ENCODE measurements at regions not wholly inside any gene's neighbourhood (a gene's known extent, or its start where the extent isn't known, plus 50 kb on each side); places are given as distances from the start of the nearest gene placed in this dataset.

DNA sequence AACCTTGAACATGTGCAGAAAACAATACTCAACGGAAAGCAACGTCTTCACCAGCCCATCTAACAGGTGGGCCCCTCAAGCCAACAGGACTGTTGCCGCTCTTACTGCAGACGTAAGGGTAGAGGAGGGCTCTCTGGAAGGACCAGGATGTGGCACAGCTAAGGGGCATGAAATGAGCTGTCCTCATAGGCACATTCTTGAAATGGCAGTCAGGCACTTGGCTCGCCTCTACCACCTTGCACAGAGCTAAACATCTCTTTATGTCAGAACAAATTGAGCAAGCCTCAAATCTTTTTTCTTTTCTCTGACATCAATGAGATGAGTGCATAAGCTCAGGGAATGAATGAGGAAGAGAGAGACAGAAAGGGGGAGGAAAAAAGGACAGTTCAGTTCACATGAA lies 86.4 kb upstream of the ESRRG start:
- peaks cover 20% of the 10 kb centered on the region for H3K4me1 ChIP-seq (ENCODE audit: insufficient read depth, low read length)
- H3K9ac ChIP-seq (ENCODE audit: low read depth, low read length): no peak overlapping the region
- WGBS: 79% methylated on average over 5 of the region's 5 CpGs
- H3K27ac ChIP-seq (ENCODE audit: low read depth, low read length): no peak overlapping the region
- no peaks in the 10 kb centered on the region for H3K9me3 ChIP-seq (ENCODE audit: insufficient read depth, low read depth, low read length)
- H3K36me3 ChIP-seq (ENCODE audit: insufficient read depth, low read length): no peaks in the 10 kb centered on the region
- H3K27me3 ChIP-seq (ENCODE audit: insufficient read depth, low read length): no peaks in the 10 kb centered on the region
- H3K4me3 ChIP-seq (ENCODE audit: low read length): no peak overlapping the region

DNA sequence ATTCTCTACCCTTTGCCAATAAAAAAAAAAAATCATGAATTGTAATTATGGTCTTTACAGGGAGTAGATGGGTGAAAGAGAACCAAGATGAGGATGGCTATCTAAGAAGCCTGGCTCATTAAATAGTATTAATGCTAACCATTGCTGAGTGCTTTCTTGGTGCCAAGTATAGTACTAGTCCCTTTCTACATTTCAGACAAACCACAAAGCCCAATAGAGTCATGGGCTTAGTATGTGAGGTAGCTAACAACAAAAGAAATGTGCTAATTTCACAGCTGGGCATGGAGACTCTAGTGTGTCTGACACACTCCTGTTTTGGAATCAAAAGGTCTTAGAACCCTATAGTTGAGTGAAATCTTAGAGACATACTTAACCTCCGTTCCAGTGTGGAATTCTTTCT lies 84.5 kb upstream of the ESRRG start:
- no peaks in the 10 kb centered on the region for H3K27me3 ChIP-seq (ENCODE audit: insufficient read depth, low read length)
- H3K36me3 ChIP-seq (ENCODE audit: insufficient read depth, low read length): no peaks in the 10 kb centered on the region
- no peak overlapping the region for H3K4me3 ChIP-seq (ENCODE audit: low read length)
- H3K27ac ChIP-seq (ENCODE audit: low read depth, low read length): no peak overlapping the region
- peaks cover 29% of the 10 kb centered on the region for H3K4me1 ChIP-seq (ENCODE audit: insufficient read depth, low read length)
- H3K9me3 ChIP-seq (ENCODE audit: insufficient read depth, low read depth, low read length): no peaks in the 10 kb centered on the region
- 90% methylated on average over 1 of the region's 1 CpG for WGBS
- H3K9ac ChIP-seq (ENCODE audit: low read depth, low read length): no peak overlapping the region

DNA sequence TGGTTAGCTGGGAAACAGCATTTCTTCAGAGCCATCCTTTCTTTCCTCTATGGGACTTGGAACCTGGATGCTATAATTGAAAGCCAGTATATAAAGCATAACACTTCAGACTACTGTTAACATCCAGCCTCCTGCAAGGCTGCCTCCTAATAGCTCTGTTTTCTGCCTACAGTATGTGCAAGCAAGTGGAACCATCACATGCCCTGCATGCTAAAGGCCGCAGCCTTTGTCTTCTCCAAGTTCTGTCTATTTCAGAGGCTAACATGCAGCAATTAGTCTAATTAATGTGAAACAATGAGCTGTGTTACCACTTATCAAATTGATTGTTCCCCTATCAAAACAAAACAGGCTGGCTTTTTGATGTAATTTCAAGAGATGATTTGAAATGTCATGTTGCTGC lies 82.7 kb upstream of the ESRRG start:
- WGBS: 94% methylated on average over 1 of the region's 1 CpG
- no peaks in the 10 kb centered on the region for H3K27me3 ChIP-seq (ENCODE audit: insufficient read depth, low read length)
- no peaks in the 10 kb centered on the region for H3K36me3 ChIP-seq (ENCODE audit: insufficient read depth, low read length)
- no peak overlapping the region for H3K9ac ChIP-seq (ENCODE audit: low read depth, low read length)
- H3K4me3 ChIP-seq (ENCODE audit: low read length): no peak overlapping the region
- no peak overlapping the region for H3K27ac ChIP-seq (ENCODE audit: low read depth, low read length)
- H3K4me1 ChIP-seq (ENCODE audit: insufficient read depth, low read length): peaks cover 29% of the 10 kb centered on the region
- H3K9me3 ChIP-seq (ENCODE audit: insufficient read depth, low read depth, low read length): no peaks in the 10 kb centered on the region

DNA sequence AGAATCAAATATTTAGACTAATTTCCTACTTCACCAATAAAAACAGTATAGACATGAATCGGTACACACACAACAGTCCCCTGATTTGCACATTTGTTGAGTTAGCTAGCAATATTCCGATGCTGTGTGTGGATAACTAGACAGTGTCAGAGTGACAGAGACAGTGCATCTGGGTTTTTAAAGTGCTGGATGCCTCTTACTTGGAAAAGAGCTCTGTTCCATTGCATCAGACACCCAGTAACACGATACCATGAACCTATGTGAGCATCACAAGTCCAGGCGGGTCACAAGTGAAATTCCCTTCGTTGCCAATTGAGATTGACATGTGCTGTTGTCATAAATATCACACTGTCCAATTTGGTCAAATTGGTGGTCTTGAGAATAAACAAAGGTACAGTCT lies 82.0 kb upstream of the ESRRG start:
- no peak overlapping the region for H3K4me3 ChIP-seq (ENCODE audit: low read length)
- no peaks in the 10 kb centered on the region for H3K27me3 ChIP-seq (ENCODE audit: insufficient read depth, low read length)
- no peaks in the 10 kb centered on the region for H3K36me3 ChIP-seq (ENCODE audit: insufficient read depth, low read length)
- peaks cover 29% of the 10 kb centered on the region for H3K4me1 ChIP-seq (ENCODE audit: insufficient read depth, low read length)
- WGBS: 85% methylated on average over 5 of the region's 5 CpGs
- H3K27ac ChIP-seq (ENCODE audit: low read depth, low read length): no peak overlapping the region
- H3K9ac ChIP-seq (ENCODE audit: low read depth, low read length): no peak overlapping the region
- no peaks in the 10 kb centered on the region for H3K9me3 ChIP-seq (ENCODE audit: insufficient read depth, low read depth, low read length)

DNA sequence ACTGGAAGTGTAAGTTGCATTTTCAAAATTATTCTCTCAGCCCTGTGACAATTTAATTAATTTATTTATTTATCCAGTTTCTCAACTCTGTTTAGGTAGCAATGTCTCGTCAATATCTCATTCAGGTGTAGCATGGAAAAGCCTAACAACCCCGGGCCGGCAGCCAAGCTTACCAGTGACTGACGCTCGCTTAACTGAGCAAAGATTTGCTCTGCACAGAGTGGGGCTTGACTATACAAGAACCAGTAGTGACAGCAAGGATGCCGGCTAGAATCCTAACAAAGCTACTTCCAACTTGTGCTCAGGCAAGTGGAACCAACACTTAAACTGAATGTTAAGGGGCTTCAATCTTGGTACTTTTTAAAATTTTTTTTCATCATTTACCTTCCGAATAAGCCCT lies 80.9 kb upstream of the ESRRG start:
- no peak overlapping the region for H3K9ac ChIP-seq (ENCODE audit: low read depth, low read length)
- H3K36me3 ChIP-seq (ENCODE audit: insufficient read depth, low read length): no peaks in the 10 kb centered on the region
- H3K4me1 ChIP-seq (ENCODE audit: insufficient read depth, low read length): peaks cover 29% of the 10 kb centered on the region
- no peaks in the 10 kb centered on the region for H3K27me3 ChIP-seq (ENCODE audit: insufficient read depth, low read length)
- no peak overlapping the region for H3K27ac ChIP-seq (ENCODE audit: low read depth, low read length)
- no peak overlapping the region for H3K4me3 ChIP-seq (ENCODE audit: low read length)
- WGBS: 72% methylated on average over 7 of the region's 7 CpGs
- no peaks in the 10 kb centered on the region for H3K9me3 ChIP-seq (ENCODE audit: insufficient read depth, low read depth, low read length)

DNA sequence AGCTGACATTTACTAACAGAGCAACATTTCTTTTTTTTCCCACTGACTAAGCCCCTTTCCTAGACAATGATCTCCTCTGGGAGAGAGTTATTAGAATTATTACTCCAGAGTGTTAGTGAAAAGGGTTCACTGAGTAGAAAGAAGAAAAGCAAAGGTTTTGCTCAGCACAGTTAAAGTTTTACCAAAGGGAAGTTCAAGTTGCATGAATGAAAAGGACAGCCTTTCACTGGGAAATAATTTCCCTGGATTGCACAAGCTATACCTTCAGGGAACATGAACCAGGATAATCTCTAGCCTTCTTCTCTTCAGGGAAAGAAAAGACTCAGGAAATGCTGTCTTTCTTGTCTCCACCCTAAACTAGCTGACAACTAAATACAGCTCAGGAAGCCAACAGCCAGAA lies 71.4 kb upstream of the ESRRG start:
- Histone ChIP-seq H3K9ac (ENCODE audit: low read depth, low read length) (no peak overlapping the region), H3K9me3 (ENCODE audit: insufficient read depth, low read depth, low read length) (no peaks in the 10 kb centered on the region), H3K4me3 (ENCODE audit: low read length) (no peak overlapping the region), H3K27me3 (ENCODE audit: insufficient read depth, low read length) (no peaks in the 10 kb centered on the region), H3K36me3 (ENCODE audit: insufficient read depth, low read length) (no peaks in the 10 kb centered on the region), H3K27ac (ENCODE audit: low read depth, low read length) (no peak overlapping the region), H3K4me1 (ENCODE audit: insufficient read depth, low read length) (no peaks in the 10 kb centered on the region)

DNA sequence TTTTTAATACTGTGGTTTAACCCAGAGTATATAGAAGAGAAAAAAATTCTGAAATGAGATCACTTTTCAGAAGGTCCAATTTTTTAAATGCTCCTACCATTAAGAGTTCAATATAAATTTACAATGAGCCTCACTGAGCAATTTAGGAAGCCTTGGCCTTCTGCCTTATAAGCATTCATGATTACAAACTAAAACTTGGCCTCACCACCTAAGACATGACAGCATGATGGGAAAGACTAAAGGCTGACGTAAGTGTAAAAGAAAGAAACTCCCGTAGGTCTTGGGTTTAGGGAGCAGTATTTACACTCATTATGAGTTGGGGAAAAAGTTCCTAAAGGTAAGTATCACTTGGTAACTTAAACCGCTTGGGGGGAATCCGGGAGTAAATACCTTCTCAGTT lies 70.7 kb upstream of the ESRRG start:
- 96% methylated on average over 4 of the region's 4 CpGs for WGBS
- no peaks in the 10 kb centered on the region for H3K4me1 ChIP-seq (ENCODE audit: insufficient read depth, low read length)
- H3K4me3 ChIP-seq (ENCODE audit: low read length): no peak overlapping the region

DNA sequence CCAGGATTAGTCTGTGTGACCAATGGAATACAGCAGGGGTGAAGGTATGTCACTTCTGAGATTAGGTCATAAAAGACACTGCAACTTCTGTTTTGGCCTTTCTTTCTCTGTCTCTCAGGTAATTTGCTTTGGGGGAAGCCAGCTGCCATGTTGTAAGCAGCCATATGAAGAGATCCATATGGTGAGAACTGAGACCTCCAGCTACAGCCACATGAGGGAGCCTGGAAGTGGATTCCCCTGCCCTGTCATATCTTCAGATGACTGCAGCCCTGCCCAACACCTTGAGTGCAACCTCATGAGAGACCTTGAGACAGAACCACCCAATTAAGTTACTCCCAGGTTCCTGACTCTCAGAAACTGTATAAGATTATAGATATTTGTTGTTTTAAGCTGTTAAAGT lies 70.1 kb upstream of the ESRRG start:
- Histone ChIP-seq H3K27me3 (ENCODE audit: insufficient read depth, low read length) (no peaks in the 10 kb centered on the region), H3K36me3 (ENCODE audit: insufficient read depth, low read length) (no peaks in the 10 kb centered on the region), H3K4me1 (ENCODE audit: insufficient read depth, low read length) (no peaks in the 10 kb centered on the region)

More for the DNA sequence above, 70.7 kb upstream of the ESRRG start:
- Histone ChIP-seq H3K9me3 (ENCODE audit: insufficient read depth, low read depth, low read length) (no peaks in the 10 kb centered on the region), H3K9ac (ENCODE audit: low read depth, low read length) (no peak overlapping the region), H3K36me3 (ENCODE audit: insufficient read depth, low read length) (no peaks in the 10 kb centered on the region), H3K27ac (ENCODE audit: low read depth, low read length) (no peak overlapping the region), H3K27me3 (ENCODE audit: insufficient read depth, low read length) (no peaks in the 10 kb centered on the region)

DNA sequence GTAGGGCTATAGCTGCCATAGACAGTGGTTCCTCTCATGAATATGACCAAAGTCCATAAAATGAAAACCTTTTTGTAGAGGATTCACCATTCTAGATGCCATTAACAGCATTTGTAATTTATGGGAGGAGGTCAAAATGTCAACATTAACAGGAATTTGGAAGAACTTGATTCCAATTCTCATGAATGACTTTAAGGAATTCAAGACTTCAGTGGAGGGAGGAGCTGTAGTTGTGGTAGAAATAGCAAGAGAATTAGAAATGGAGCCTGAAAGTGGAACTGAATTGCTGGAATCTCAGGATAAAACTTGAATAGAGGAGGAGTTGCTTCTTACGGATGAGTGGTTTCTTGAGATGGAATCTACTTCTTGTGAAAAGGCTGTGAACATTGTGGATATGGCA lies 65.4 kb upstream of the ESRRG start:
- H3K4me3 ChIP-seq (ENCODE audit: low read length): no peak overlapping the region
- no peaks in the 10 kb centered on the region for H3K27me3 ChIP-seq (ENCODE audit: insufficient read depth, low read length)
- H3K9me3 ChIP-seq (ENCODE audit: insufficient read depth, low read depth, low read length): no peaks in the 10 kb centered on the region
- no peak overlapping the region for H3K9ac ChIP-seq (ENCODE audit: low read depth, low read length)
- no peaks in the 10 kb centered on the region for H3K4me1 ChIP-seq (ENCODE audit: insufficient read depth, low read length)
- 94% methylated on average over 1 of the region's 1 CpG for WGBS
- H3K36me3 ChIP-seq (ENCODE audit: insufficient read depth, low read length): no peaks in the 10 kb centered on the region
- no peak overlapping the region for H3K27ac ChIP-seq (ENCODE audit: low read depth, low read length)

More for the DNA sequence above, 70.1 kb upstream of the ESRRG start:
- Histone ChIP-seq H3K9me3 (ENCODE audit: insufficient read depth, low read depth, low read length) (no peaks in the 10 kb centered on the region), H3K4me3 (ENCODE audit: low read length) (no peak overlapping the region), H3K9ac (ENCODE audit: low read depth, low read length) (no peak overlapping the region), H3K27ac (ENCODE audit: low read depth, low read length) (no peak overlapping the region)

DNA sequence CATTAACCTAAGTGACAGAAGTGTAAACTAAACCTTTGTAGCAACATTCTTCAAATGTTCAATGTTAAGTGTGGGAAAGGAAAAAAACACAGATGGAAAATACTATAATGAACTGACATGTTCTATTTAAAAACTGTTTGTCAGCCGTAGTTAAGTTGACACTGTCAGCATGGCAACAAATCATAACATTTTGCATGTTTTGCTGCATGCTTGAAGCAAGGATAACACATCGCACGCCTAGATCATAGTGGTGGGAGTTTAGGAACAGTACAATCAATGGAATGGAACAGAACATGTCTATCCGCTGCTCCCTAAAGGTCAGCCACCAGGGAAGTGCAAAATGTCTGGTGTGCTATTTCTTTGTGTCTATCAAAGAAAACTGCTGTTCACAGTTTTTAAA lies 62.5 kb upstream of the ESRRG start:
- WGBS: 94% methylated on average over 4 of the region's 4 CpGs
- no peaks in the 10 kb centered on the region for H3K9me3 ChIP-seq (ENCODE audit: insufficient read depth, low read depth, low read length)

DNA sequence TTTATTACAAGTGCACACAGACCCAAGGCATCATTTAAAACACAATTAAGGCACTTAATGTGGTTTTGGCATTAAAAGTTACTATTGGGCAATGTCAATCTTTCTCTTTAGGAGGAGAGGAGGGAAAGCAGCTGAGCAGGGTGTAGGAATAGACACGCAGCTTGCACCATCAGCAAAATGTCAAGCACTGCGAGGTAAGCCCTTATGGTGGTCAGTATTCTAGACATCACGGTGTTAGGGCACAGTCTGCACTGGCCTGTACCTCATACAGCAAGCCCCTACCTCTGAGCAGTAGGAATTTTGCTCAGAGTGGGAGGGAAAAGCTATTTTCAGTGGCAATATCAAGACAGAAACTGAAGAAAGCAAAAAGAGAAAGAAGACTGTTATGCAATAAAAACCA lies 62.0 kb upstream of the ESRRG start:
- peaks cover 26% of the 10 kb centered on the region for H3K4me1 ChIP-seq (ENCODE audit: insufficient read depth, low read length)
- no peak overlapping the region for H3K9ac ChIP-seq (ENCODE audit: low read depth, low read length)
- H3K27ac ChIP-seq (ENCODE audit: low read depth, low read length): no peak overlapping the region
- no peaks in the 10 kb centered on the region for H3K36me3 ChIP-seq (ENCODE audit: insufficient read depth, low read length)
- no peak overlapping the region for H3K4me3 ChIP-seq (ENCODE audit: low read length)
- WGBS: 91% methylated on average over 3 of the region's 3 CpGs
- H3K27me3 ChIP-seq (ENCODE audit: insufficient read depth, low read length): no peaks in the 10 kb centered on the region
- H3K9me3 ChIP-seq (ENCODE audit: insufficient read depth, low read depth, low read length): no peaks in the 10 kb centered on the region

More for the DNA sequence above, 62.5 kb upstream of the ESRRG start:
- peaks cover 26% of the 10 kb centered on the region for H3K4me1 ChIP-seq (ENCODE audit: insufficient read depth, low read length)
- H3K27me3 ChIP-seq (ENCODE audit: insufficient read depth, low read length): no peaks in the 10 kb centered on the region
- no peak overlapping the region for H3K9ac ChIP-seq (ENCODE audit: low read depth, low read length)
- H3K4me3 ChIP-seq (ENCODE audit: low read length): no peak overlapping the region
- H3K36me3 ChIP-seq (ENCODE audit: insufficient read depth, low read length): no peaks in the 10 kb centered on the region
- no peak overlapping the region for H3K27ac ChIP-seq (ENCODE audit: low read depth, low read length)

DNA sequence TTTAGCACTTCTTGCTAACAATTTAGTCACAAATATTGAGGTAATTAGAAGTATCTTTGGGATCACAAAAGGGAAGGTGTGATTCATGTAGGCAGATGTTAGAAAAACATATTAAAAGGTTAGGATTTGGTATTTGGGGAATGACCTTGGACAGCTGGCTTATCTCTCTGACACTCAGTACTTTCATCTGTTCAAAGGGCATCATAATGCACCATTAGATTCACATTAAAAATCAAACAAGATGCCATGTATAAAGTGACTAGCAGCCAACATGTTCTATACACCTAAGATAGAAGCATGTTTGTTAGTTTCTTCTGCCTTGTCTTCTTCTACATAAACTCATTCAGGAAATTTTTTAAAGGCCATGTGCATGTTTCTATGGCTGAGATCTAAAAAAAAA lies 56.5 kb upstream of the ESRRG start:
- no peaks in the 10 kb centered on the region for H3K27me3 ChIP-seq (ENCODE audit: insufficient read depth, low read length)
- no peak overlapping the region for H3K4me3 ChIP-seq (ENCODE audit: low read length)
- H3K9me3 ChIP-seq (ENCODE audit: insufficient read depth, low read depth, low read length): no peaks in the 10 kb centered on the region
- no peaks in the 10 kb centered on the region for H3K36me3 ChIP-seq (ENCODE audit: insufficient read depth, low read length)
- H3K4me1 ChIP-seq (ENCODE audit: insufficient read depth, low read length): peaks cover 26% of the 10 kb centered on the region
- H3K9ac ChIP-seq (ENCODE audit: low read depth, low read length): no peak overlapping the region
- no peak overlapping the region for H3K27ac ChIP-seq (ENCODE audit: low read depth, low read length)
